ENCODE measurements at regions not wholly inside any gene's neighbourhood (a gene's known extent, or its start where the extent isn't known, plus 50 kb on each side); places are given as distances from the start of the nearest gene placed in this dataset.

GRCh38 chr1:184188037-184188436 lies 136.5 kb downstream of the TSEN15 start:
- BruUV-seq (replicated peaks), result no TSS peak
- Mint-ChIP-seq H3K4me1 (ENCODE audit: low read depth, unreplicated experiment) (no peaks in the 10 kb centered on the region), H3K27me3 (ENCODE audit: unreplicated experiment) (peaks cover 32% of the 10 kb centered on the region)

GRCh38 chr1:184189361-184189760 lies 137.8 kb downstream of the TSEN15 start:
- CTCF ChIA-PET, result no interaction called here
- intact Hi-C loops (cut with micrococcal nuclease; ENCODE audit: unreplicated experiment), result no loop called here
- H3K4me1 Mint-ChIP-seq (ENCODE audit: low read depth, unreplicated experiment), result no peaks in the 10 kb centered on the region
- no peaks in the 10 kb centered on the region for H3K9me3 Mint-ChIP-seq (ENCODE audit: low read depth, unreplicated experiment)
- no peaks in the 10 kb centered on the region for H3K36me3 Mint-ChIP-seq (ENCODE audit: insufficient read depth, unreplicated experiment)
- no peak for DNase-seq
- H3K27me3 Mint-ChIP-seq (ENCODE audit: unreplicated experiment), result peaks cover 32% of the 10 kb centered on the region
- BruUV-seq (replicated peaks), result no TSS peak
- no peak overlapping the region for H3K4me3 Mint-ChIP-seq (ENCODE audit: low read depth, unreplicated experiment)
- TF ChIP-seq CTCF (IDR thresholded peaks at IDR 0.05; ENCODE audit: unreplicated experiment), result no peak
- no peak overlapping the region for H3K27ac Mint-ChIP-seq (ENCODE audit: unreplicated experiment)

More at GRCh38 chr1:184188037-184188436, 136.5 kb downstream of the TSEN15 start:
- Mint-ChIP-seq H3K9me3 (ENCODE audit: low read depth, unreplicated experiment) (no peaks in the 10 kb centered on the region), H3K27ac (ENCODE audit: unreplicated experiment) (no peak overlapping the region), H3K36me3 (ENCODE audit: insufficient read depth, unreplicated experiment) (no peaks in the 10 kb centered on the region), H3K4me3 (ENCODE audit: low read depth, unreplicated experiment) (no peak overlapping the region)
- DNase-seq, result no peak
- TF ChIP-seq CTCF (IDR thresholded peaks at IDR 0.05; ENCODE audit: unreplicated experiment), result no peak
- CTCF ChIA-PET, result no interaction called here
- intact Hi-C loops (cut with micrococcal nuclease; ENCODE audit: unreplicated experiment), result no loop called here

- no peak overlapping the region for H3K27ac Mint-ChIP-seq (ENCODE audit: unreplicated experiment)
- TF ChIP-seq CTCF (IDR thresholded peaks at IDR 0.05; ENCODE audit: unreplicated experiment), result no peak
Observed at GRCh38 chr1:184190616-184191015, 139.1 kb downstream of the TSEN15 start.

GRCh38 chr1:184191181-184191621 lies 139.7 kb downstream of the TSEN15 start:
- Mint-ChIP-seq H3K27me3 (ENCODE audit: unreplicated experiment) (peaks cover 32% of the 10 kb centered on the region), H3K9me3 (ENCODE audit: low read depth, unreplicated experiment) (no peaks in the 10 kb centered on the region), H3K36me3 (ENCODE audit: insufficient read depth, unreplicated experiment) (no peaks in the 10 kb centered on the region), H3K4me1 (ENCODE audit: low read depth, unreplicated experiment) (no peaks in the 10 kb centered on the region), H3K27ac (ENCODE audit: unreplicated experiment) (no peak overlapping the region), H3K4me3 (ENCODE audit: low read depth, unreplicated experiment) (no peak overlapping the region)
- no TSS peak for BruUV-seq (replicated peaks)
- TF ChIP-seq CTCF (IDR thresholded peaks at IDR 0.05; ENCODE audit: unreplicated experiment), result no peak
- CTCF ChIA-PET, result no interaction called here
- intact Hi-C loops (cut with micrococcal nuclease; ENCODE audit: unreplicated experiment), result no loop called here
- no peak for DNase-seq

More at GRCh38 chr1:184190616-184191015, 139.1 kb downstream of the TSEN15 start:
- intact Hi-C loops (cut with micrococcal nuclease; ENCODE audit: unreplicated experiment), result no loop called here
- H3K9me3 Mint-ChIP-seq (ENCODE audit: low read depth, unreplicated experiment), result no peaks in the 10 kb centered on the region
- H3K4me1 Mint-ChIP-seq (ENCODE audit: low read depth, unreplicated experiment), result no peaks in the 10 kb centered on the region
- no peaks in the 10 kb centered on the region for H3K36me3 Mint-ChIP-seq (ENCODE audit: insufficient read depth, unreplicated experiment)
- peaks cover 32% of the 10 kb centered on the region for H3K27me3 Mint-ChIP-seq (ENCODE audit: unreplicated experiment)
- CTCF ChIA-PET, result no interaction called here
- H3K4me3 Mint-ChIP-seq (ENCODE audit: low read depth, unreplicated experiment), result no peak overlapping the region
- BruUV-seq (replicated peaks), result no TSS peak
- DNase-seq, result no peak

Data from Calu3 (cell line).